NB4 (cell line): ENCODE measurements at regions not wholly inside any gene's neighbourhood (a gene's known extent, or its start where the extent isn't known, plus 50 kb on each side); places are given as distances from the start of the nearest gene placed in this dataset.

ENCODE experiments used
- DNase-seq: peaks from one replicate; pipeline ENCODE4 v3.0.0; 2010; ENCODE audit warnings: low read depth
- H3K4me3 ChIP-seq: one replicate; pipeline ENCODE4 v1.5.1; 2011; ENCODE audit warnings: mild to moderate bottlenecking, low read depth, low read length, moderate library complexity
- MYC ChIP-seq: IDR thresholded peaks from 2 replicates; pipeline ENCODE4 v1.6.1; 2011; ENCODE audit warnings: low read depth, low read length
- POLR2A ChIP-seq: IDR thresholded peaks from 2 replicates; pipeline ENCODE4 v1.6.1; 2011; ENCODE audit warnings: mild to moderate bottlenecking; ENCODE audit not compliant: insufficient read length; ENCODE audit errors: extremely low read depth
- TF ChIP-seq, protein P1 (sequence below): IDR thresholded peaks from 2 replicates; pipeline ENCODE4 v1.6.1; 2011; ENCODE audit warnings: low read depth, low read length
- TF ChIP-seq, protein P2 (sequence below): IDR thresholded peaks from one replicate; pipeline ENCODE4 v1.5.1; 2012; ENCODE audit warnings: low read depth, low read length

- no peak for DNase-seq
- no peak overlapping the region for H3K4me3 ChIP-seq
- TF ChIP-seq, protein P1, sequence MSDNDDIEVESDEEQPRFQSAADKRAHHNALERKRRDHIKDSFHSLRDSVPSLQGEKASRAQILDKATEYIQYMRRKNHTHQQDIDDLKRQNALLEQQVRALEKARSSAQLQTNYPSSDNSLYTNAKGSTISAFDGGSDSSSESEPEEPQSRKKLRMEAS = no peak
- no peak for TF ChIP-seq POLR2A
- TF ChIP-seq MYC = no peak
- TF ChIP-seq, protein P2, sequence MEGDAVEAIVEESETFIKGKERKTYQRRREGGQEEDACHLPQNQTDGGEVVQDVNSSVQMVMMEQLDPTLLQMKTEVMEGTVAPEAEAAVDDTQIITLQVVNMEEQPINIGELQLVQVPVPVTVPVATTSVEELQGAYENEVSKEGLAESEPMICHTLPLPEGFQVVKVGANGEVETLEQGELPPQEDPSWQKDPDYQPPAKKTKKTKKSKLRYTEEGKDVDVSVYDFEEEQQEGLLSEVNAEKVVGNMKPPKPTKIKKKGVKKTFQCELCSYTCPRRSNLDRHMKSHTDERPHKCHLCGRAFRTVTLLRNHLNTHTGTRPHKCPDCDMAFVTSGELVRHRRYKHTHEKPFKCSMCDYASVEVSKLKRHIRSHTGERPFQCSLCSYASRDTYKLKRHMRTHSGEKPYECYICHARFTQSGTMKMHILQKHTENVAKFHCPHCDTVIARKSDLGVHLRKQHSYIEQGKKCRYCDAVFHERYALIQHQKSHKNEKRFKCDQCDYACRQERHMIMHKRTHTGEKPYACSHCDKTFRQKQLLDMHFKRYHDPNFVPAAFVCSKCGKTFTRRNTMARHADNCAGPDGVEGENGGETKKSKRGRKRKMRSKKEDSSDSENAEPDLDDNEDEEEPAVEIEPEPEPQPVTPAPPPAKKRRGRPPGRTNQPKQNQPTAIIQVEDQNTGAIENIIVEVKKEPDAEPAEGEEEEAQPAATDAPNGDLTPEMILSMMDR = no peak
These were observed 58.8 kb downstream of the RPL37A start for GRCh38 chr2:216557413-216557812.

GRCh38 chr2:216557820-216558219 lies 59.2 kb downstream of the RPL37A start:
- no peak for DNase-seq
- H3K4me3 ChIP-seq = no peak overlapping the region
- TF ChIP-seq, protein P1 = no peak
- TF ChIP-seq POLR2A = no peak
- TF ChIP-seq, protein P2 = no peak
- TF ChIP-seq MYC = no peak

GRCh38 chr2:216559625-216560156 lies 61.0 kb downstream of the RPL37A start:
- no peak for DNase-seq
- H3K4me3 ChIP-seq = no peak overlapping the region
- TF ChIP-seq POLR2A (no peak), MYC (no peak)
- TF ChIP-seq, protein P1 = no peak
- TF ChIP-seq, protein P2 = no peak

GRCh38 chr2:216560838-216561270 lies 62.2 kb downstream of the RPL37A start:
- H3K4me3 ChIP-seq = no peak overlapping the region
- DNase-seq = no peak
- no peak for TF ChIP-seq MYC

DNA sequence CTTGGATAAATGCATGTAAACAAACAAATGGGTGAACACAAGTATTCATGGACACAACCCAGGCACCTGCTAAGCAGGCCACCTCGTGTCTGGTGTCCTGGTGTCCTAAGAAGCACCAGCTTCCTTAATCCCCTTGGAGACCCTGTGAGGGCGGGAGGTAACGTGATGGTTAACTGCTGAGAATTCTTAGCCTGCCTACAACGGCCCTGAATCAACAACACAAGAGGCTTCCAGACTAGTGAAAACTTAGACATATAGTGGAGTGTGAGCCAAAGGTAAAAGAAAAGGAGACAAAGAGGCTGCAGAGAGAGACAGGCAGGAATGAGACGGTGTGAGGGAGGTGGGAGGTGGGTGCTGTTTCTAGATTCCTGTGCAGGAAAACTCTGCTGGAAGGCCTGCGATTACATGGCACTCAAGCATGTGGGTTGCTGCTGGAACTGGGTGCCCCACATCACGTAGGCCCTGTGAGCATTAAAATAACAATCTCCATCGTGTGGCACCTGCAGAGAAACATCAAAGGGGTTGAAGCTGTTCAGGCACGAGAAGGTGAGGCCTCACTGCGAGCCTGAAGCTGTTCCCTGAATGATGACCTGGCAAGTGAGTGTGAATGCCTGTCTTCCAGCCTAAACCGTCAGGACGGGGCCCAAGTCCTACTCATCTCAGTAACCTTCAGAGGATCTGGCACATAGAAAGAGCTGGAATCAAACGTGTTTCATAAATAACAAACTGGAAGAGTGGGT lies 64.2 kb downstream of the RPL37A start:
- TF ChIP-seq POLR2A = no peak
- no peak for TF ChIP-seq MYC
- TF ChIP-seq, protein P2 = no peak
- TF ChIP-seq, protein P1 = no peak
- H3K4me3 ChIP-seq = no peak overlapping the region
- DNase-seq = no peak

GRCh38 chr2:216563646-216564045 lies 65.0 kb downstream of the RPL37A start:
- TF ChIP-seq POLR2A (no peak), MYC (no peak)
- TF ChIP-seq, protein P2 = no peak
- TF ChIP-seq, protein P1 = no peak
- no peak for DNase-seq
- H3K4me3 ChIP-seq = no peak overlapping the region
